Osteocyte (in vitro differentiated cells): ENCODE measurements at regions not wholly inside any gene's neighbourhood (a gene's known extent, or its start where the extent isn't known, plus 50 kb on each side); places are given as distances from the start of the nearest gene placed in this dataset.

Source experiments
- DNase-seq: peaks from one replicate; pipeline ENCODE4 v3.0.0; 2021; ENCODE audit warnings: mixed read lengths; ENCODE audit not compliant: unreplicated experiment; ENCODE audit errors: extremely low spot score
- H3K27ac Mint-ChIP-seq: one replicate; pipeline ENCODE4 v1.8.0; 2021; ENCODE audit warnings: mild to moderate bottlenecking, mixed read lengths; ENCODE audit not compliant: unreplicated experiment
- H3K27me3 Mint-ChIP-seq: one replicate; pipeline ENCODE4 v1.8.0; 2021; ENCODE audit warnings: mixed read lengths; ENCODE audit not compliant: unreplicated experiment
- H3K36me3 Mint-ChIP-seq: one replicate; pipeline ENCODE4 v1.8.0; 2021; ENCODE audit warnings: mixed read lengths; ENCODE audit not compliant: unreplicated experiment
- H3K4me1 Mint-ChIP-seq: one replicate; pipeline ENCODE4 v1.8.0; 2021; ENCODE audit warnings: mixed read lengths; ENCODE audit not compliant: unreplicated experiment
- H3K4me3 Mint-ChIP-seq: one replicate; pipeline ENCODE4 v1.8.0; 2021; ENCODE audit warnings: mild to moderate bottlenecking, moderate library complexity, mixed read lengths; ENCODE audit not compliant: unreplicated experiment
- H3K9me3 Mint-ChIP-seq: one replicate; pipeline ENCODE4 v1.8.0; 2021; ENCODE audit warnings: mixed read lengths; ENCODE audit not compliant: unreplicated experiment
- TF ChIP-seq, protein P1 (sequence below): fragments of 200-600 bp; sonication (generic); IDR thresholded peaks from 2 replicates; pipeline ENCODE4 v1.5.0; 2021; ENCODE audit warnings: antibody characterized with exemption, mild to moderate bottlenecking, moderate library complexity

DNA sequence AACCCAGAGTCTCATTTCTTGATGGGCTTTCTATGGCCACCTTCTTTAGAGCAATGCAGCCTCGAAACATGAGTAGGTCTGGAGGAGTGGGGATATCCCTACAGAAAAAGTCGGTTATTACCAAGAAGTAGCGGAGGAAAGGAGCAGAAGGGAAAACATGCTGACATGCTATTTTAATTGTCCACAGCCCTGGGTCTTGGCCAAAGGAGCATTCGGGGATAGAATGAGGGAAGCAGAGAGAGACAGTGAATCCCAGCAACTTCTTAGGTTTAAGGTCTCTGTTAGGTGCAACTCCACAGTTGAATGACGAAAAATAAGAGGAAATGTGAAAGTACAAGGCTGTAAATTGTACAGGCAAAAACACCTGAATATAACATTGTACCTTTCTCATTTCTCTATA, 506.7 kb upstream of the CDH18 start:
- DNase-seq, result no peak
- no peaks in the 10 kb centered on the region for H3K4me1 Mint-ChIP-seq
- no peak overlapping the region for H3K4me3 Mint-ChIP-seq
- TF ChIP-seq, protein P1, sequence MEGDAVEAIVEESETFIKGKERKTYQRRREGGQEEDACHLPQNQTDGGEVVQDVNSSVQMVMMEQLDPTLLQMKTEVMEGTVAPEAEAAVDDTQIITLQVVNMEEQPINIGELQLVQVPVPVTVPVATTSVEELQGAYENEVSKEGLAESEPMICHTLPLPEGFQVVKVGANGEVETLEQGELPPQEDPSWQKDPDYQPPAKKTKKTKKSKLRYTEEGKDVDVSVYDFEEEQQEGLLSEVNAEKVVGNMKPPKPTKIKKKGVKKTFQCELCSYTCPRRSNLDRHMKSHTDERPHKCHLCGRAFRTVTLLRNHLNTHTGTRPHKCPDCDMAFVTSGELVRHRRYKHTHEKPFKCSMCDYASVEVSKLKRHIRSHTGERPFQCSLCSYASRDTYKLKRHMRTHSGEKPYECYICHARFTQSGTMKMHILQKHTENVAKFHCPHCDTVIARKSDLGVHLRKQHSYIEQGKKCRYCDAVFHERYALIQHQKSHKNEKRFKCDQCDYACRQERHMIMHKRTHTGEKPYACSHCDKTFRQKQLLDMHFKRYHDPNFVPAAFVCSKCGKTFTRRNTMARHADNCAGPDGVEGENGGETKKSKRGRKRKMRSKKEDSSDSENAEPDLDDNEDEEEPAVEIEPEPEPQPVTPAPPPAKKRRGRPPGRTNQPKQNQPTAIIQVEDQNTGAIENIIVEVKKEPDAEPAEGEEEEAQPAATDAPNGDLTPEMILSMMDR, result no peak
- no peak overlapping the region for H3K27ac Mint-ChIP-seq
- no peaks in the 10 kb centered on the region for H3K27me3 Mint-ChIP-seq
- H3K9me3 Mint-ChIP-seq, result no peaks in the 10 kb centered on the region
- H3K36me3 Mint-ChIP-seq, result no peaks in the 10 kb centered on the region

DNA sequence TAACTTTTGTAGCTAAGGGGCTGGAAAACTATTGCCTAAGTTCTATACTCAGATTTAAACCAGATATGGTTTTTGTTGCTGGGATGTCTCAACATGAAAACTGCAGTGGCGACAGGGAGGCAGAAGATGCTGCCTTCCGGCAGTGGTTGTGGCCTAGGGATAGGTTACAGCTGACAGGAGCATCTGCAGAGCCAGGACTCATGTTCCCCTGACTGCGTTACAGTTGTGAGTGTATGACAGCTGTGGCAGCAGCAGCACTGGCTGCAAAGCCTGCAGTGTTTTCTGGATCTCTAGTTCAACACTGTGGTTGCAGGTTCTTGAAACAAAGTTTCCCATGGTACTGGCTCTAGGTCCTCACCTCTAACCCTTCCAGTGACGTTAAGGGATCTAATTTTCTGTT, 498.8 kb upstream of the CDH18 start:
- Mint-ChIP-seq H3K9me3 (peaks cover 5% of the 10 kb centered on the region), H3K36me3 (no peaks in the 10 kb centered on the region)
- no peak for DNase-seq

DNA sequence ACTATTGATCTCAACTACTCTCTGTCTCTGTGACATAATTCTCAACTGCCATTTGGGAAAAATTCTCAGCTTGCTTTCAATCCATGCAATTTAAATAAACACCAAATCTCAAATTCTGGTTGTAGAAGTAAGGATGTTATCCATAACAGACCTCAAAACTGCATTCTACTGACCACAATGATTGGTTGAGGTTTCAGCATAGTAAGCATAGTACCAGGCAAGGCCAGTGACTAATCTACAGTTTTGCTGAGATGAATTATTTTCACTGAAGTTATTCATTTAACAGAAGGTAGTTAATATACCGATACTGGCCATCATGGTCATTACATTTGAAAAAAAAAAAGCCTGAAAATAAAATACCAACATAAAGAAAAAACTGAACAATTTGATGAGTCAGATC, 488.0 kb upstream of the CDH18 start:
- TF ChIP-seq, protein P1, result no peak
- Mint-ChIP-seq H3K36me3 (no peaks in the 10 kb centered on the region), H3K27me3 (no peaks in the 10 kb centered on the region), H3K4me3 (no peak overlapping the region), H3K4me1 (no peaks in the 10 kb centered on the region), H3K27ac (no peak overlapping the region), H3K9me3 (peaks cover 5% of the 10 kb centered on the region)
- no peak for DNase-seq

More for the DNA sequence above, 498.8 kb upstream of the CDH18 start:
- H3K4me1 Mint-ChIP-seq, result no peaks in the 10 kb centered on the region
- H3K27ac Mint-ChIP-seq, result no peak overlapping the region
- TF ChIP-seq, protein P1, result no peak
- H3K27me3 Mint-ChIP-seq, result no peaks in the 10 kb centered on the region
- H3K4me3 Mint-ChIP-seq, result no peak overlapping the region

DNA sequence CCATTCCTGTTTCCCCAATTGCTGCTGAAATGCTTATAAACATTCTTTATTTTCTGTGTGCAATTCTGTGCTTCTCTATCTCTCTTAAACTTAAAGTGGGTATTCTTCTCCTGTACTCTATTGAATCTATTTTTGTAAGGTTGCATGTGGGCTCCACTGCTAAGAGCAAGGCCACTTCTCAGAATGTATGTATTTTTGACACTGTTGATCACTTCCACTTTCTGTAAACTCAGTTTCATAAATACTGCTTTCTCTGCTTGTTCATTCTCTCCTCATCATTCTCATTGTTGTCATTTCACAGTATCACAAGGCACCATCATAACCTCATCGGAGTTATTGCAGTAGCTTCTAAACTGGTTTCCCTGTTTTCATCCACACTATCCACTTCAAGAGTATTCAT, 483.0 kb upstream of the CDH18 start:
- Mint-ChIP-seq H3K4me3 (no peak overlapping the region), H3K27ac (no peak overlapping the region), H3K4me1 (no peaks in the 10 kb centered on the region), H3K36me3 (no peaks in the 10 kb centered on the region), H3K9me3 (no peaks in the 10 kb centered on the region), H3K27me3 (no peaks in the 10 kb centered on the region)
- TF ChIP-seq, protein P1, result no peak
- DNase-seq, result no peak

DNA sequence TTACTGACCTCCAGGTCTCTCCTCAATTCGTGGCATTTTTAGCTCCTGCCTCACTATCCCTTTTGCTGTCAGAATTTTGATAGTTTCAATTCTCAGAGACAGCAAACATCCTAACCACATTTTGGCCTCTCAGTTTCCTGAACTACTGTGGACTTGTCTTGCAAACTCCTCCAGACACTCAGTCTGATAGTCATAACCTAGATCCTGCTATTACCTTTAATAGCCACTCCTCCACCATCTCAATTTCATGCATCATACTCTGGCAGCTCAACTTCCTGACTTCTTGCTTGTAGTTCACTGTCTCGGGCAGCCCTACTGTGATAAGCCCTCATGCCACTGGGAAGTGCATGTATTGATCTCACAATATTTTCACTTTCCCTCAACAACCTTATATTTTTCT, 481.8 kb upstream of the CDH18 start:
- no peaks in the 10 kb centered on the region for H3K4me1 Mint-ChIP-seq
- no peaks in the 10 kb centered on the region for H3K36me3 Mint-ChIP-seq
- no peak for DNase-seq
- no peaks in the 10 kb centered on the region for H3K9me3 Mint-ChIP-seq
- H3K27me3 Mint-ChIP-seq, result peaks cover 2% of the 10 kb centered on the region
- no peak overlapping the region for H3K27ac Mint-ChIP-seq
- TF ChIP-seq, protein P1, result no peak
- H3K4me3 Mint-ChIP-seq, result no peak overlapping the region
